GM19023 (cell line): ENCODE measurements at regions not wholly inside any gene's neighbourhood (a gene's known extent, or its start where the extent isn't known, plus 50 kb on each side); places are given as distances from the start of the nearest gene placed in this dataset.
"Not testable (repeated sequence)": the region's sequence is repeated elsewhere in the genome, so short reads cannot be mapped to it uniquely, and the experiment has no call there.

Experiments used
- ATAC-seq: cut with Tn5 transposase; IDR thresholded peaks from one replicate; pipeline ENCODE4 v1.9.1; 2021; ENCODE audit warnings: mild to moderate bottlenecking, moderate library complexity; ENCODE audit not compliant: unreplicated experiment

DNA sequence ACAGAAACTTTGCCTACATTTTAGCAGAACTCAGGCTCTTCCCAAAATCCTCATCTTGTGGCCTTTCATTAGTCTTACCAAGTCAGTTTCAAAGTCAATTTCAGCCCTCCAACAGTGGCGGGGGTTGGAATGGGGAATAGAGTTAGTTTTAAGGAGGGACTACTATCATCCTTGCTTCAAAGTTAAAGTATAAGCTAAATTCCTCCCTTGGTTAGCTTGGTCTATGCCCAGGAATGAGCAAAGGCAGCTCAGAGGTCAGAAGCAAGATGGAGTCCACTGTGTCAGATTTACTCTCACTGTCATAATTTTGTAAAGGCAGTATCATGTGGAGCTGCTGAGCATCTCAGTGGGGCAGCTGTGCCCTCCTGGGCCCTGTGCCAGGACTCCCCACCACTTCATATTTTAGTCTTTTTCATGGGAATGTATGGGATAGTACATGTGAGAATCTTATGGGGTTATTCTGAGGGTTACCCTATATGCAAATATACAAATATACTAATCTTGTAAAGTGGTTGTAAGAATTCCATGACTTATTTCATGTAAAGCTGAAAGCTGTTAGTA is 145.2 kb upstream of the MMADHC start:
- no peak for ATAC-seq

DNA sequence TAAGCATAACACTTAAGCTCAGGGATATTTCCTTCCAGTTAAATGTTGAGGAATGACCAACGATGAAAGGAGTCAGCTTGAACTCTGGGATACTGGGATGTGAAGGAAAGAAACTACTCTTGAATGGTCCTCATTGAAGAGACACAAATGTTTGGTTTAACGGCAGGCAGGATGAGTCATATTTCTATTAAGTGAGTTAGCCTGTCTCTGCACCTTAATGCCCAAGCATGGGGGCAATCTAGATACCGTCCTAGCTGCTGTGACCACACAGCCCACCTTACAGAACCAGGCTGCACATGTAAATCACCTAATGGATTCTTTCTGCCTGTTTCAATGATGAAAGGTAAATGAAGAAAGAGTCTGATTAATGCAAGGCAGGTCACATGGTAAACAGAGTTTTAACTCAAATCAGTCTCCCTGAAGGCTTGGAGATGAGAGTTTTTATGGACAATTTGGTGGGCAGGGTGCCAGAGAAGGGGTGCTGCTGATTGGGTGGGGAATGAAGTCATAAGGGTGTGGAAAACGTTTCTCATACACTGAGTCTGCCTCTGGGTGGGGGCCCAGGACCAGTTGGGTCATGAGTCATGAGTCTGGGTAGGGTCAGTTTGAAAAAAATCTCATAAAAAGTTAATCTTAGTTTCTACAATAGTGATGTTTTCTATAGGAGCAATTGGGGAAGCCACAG is 144.6 kb upstream of the MMADHC start:
- no peak for ATAC-seq

DNA sequence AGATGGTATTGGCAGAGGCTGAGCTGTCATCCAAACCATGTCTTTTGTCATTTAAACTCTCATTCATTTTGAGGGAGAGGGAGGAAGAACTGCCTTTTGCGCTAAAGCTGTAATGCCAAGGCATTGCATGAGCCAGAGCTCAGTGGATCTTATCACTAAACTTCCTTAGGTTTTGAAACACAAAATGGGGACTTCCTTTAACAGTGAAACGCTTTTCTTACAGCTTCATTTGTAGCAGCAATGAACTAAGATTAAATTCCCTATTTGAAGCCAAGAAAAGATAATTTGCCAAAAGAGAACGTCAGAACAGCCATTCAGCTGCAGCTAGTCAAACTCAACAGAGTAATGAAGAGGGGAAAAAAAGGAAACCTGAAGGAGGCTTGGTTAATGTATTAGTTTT is 143.5 kb upstream of the MMADHC start:
- no peak for ATAC-seq

DNA sequence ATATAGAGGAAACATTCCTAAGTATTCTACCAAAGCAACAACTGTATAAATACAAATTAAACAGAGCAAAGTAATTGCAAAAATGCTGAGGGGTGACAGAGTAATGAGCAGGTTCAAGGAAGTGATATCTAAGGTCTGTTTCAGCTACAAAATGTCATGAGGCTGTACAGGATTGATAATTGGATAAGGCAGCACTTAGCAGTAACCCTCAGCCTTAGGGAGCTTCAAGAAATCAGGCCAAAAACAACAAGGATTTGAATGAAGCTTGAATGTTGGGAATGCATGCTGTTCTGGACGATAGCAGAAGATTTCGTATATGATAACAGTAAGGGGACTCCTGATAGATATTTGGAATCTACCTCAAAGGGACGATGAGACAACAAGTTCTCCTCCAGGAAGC is 142.0 kb upstream of the MMADHC start:
- no peak for ATAC-seq

DNA sequence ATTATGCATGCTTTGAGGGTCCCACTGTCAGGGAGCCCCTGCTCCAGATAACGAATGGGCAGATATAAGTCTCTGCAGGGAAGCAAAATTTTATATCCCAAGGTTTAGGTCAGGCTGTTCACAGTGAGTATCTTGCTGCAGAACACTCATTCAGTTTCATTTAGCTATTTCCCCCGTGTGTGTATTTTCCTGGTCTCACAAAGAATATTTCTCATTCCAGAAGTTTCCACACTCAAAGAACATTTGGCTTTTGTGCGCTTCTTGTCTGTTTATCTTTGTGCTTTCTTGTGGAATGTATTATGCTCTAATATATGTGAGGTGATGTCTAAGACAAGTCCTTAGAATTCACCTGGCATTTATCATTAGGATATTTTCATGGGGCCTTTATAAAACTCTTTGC is 140.4 kb upstream of the MMADHC start:
- no peak for ATAC-seq

DNA sequence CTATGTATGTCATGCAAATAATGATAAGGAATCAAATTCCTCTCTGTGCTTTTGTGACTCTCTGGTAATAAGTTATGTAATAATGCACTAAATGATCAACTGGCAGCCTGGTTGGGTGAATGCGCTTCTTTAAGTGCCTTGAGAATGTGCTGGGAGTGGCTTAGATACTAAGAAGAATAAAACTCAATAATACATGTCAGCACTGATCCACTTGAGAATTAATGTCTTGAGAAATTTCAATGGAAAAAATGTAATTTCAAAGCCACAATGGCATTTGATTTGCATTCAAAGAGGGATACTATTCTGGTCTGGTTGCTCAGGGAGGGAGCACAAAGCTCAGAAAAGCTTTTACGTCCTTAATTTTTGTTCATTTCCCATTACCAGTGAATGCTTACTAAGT is 137.7 kb upstream of the MMADHC start:
- no peak for ATAC-seq

DNA sequence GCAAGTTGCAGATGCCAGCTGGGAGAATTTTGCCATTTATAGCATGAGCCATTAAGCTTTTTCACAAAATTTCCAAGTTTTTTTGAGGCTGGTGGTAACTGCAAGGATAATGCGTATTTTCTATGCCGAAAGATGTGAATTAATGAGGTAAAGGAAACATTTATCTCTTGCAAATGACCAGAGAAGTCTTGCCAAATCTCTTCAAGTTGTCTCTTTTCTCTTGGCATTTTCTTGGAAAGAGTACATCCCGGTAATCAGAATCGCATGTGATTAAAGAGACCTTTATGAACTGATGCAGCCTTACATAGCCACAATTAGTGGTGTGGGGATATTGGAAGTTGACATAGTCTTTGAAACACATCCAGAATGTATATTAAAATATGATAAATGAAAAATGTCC is 136.5 kb upstream of the MMADHC start:
- ATAC-seq, result no peak

DNA sequence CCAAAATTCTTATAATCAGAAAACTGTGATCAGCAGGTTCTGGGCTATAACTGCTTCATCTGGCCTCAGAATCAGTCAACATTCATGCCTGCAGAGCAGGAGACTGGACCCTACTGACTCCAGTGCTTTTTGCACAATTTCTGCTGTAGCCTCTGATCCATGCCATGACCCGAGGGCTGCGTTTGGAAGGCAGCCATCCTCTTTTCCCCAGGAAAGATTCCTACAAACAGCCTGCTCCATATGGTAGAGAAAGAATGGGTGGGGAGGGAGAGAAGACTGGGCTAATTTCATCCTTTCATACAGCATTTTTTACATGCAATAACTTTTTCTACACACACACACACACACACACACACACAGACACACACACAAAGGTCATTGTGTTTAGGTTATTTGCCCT is 133.0 kb upstream of the MMADHC start:
- no peak for ATAC-seq

DNA sequence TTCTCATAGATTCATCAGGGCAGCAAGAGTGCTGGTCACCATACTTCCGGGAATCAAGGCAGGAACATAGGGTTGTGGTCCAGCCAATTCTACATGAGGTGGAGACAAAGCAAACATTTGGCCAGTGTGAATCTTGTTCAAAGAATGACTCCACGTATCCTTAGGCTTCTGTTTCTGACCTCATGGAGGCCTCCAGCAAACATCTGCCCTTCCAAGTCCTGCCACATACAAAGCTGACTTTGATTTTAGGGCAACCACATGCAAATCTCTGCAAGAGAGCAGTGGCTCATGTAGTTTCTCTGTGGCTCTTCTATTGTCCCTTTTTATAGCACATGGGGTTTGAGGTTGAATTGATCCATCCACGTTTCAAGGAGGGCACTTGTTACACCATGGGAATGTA is 132.1 kb upstream of the MMADHC start:
- ATAC-seq, result no peak

DNA sequence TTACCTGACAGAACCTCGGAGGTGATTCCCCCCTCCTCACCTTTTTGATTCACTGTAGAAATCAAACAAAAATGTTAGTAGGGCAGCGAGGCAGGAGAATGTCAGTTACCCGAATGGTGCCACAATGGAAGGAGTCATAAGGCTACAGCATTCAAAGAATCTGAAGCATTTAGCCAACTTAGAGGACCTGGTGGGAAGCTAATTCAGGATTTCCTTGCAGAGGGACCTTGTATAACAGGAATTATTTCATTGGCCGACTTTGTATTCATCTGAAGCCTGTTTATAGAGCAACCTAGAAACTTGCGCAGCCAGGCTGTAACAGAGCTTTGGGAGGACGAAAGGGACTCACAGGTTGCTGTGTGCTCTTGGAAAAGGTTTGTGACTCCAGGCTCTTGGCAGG is 129.1 kb upstream of the MMADHC start:
- no peak for ATAC-seq

DNA sequence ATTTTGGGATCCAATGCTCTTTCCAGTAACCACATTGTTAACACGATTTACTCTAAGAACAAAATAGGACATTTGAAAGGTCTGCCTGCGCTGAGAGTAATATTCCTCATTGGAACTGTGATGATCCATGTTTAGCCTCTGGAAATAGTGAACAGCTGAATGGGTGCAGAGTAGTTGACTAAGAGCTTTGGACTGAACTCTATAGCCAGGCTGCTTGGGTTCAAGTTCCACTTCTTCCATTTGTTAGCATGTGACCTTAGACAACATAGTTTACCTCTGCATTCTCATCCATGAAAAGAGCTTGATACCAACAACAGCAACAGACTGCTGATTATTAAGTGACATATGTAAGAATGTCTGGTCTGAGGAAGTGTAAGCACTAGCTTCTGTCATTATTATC is 128.3 kb upstream of the MMADHC start:
- no peak for ATAC-seq

DNA sequence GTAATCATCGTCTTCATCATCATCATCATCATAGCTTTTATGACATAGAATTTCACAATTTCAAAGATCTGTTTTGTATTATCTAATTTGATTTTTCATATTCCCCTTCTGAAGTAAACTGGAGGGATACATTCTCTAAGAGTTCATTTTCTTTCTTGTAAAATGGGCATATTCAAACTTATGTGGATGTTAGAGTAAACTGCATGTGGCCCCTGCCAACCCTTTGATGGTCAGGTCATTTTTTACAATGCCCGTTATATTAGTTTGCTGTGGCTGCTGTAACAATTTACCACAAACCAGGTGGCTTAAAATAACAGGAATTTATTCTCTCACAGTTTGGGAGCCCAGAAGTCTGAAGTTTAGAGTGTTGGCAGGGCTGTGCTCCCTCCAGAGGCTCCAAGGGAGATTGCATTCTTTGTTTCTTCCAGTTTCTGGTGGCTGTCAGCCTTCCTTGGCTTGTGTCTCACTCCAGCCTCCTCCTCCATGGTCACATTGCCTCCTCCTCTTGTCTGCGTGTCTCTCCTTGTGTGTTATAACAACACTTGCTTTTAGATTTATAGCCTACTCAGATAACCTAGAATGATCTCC is 127.5 kb upstream of the MMADHC start:
- no peak for ATAC-seq

DNA sequence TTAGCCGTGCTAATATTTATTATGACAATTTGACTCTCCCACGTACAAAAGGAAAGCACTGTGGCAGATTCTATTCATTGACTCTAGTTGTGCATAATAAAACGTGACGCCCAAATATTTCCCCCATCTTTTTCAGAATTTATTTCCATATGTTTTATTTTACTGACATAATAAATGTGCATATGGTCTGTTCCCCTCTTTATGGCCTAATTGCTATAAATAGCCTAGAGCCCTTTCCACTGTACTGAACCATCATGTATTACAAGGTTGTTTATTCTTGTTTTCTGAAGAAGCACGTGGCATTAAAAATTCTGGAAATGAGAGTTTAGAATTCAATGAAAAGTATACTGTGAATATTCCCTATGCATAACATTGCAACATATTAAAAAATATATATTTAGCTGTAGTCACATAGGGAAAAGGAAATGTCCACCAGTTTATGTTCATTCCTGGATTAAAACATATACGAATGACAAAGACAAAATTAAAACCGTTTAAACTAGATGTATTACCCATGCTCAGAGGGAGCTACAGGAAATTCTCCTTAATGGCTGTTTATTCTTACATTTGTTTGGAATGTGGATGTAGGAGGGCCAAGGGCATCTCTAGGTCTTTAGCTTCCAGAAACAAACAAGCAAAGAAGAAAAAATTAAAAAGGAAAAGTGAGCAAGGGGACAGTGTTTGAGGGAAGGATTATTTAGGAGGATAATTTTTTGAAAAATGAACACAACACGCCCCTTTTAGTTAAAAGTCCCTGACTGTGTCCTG is 122.1 kb upstream of the MMADHC start:
- no peak for ATAC-seq

DNA sequence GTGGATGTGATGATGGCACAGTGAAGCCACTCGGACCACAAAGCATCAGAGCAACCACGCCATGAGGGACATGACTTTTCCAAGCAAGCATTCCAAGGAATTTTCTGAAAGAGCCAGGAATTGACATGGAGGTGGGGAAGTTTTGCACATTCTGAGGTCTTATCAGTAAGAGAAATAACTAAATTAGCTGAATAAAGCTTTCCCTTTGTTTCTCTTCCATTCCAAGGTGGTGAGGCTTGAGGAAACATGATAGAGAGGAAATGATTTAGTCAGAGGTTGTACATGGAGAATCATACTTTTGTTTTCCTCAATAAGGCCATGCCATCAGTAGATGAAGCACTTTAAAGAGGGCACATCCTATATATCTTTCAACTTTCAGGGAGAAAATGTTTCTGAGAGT is 115.7 kb upstream of the MMADHC start:
- ATAC-seq, result no peak

DNA sequence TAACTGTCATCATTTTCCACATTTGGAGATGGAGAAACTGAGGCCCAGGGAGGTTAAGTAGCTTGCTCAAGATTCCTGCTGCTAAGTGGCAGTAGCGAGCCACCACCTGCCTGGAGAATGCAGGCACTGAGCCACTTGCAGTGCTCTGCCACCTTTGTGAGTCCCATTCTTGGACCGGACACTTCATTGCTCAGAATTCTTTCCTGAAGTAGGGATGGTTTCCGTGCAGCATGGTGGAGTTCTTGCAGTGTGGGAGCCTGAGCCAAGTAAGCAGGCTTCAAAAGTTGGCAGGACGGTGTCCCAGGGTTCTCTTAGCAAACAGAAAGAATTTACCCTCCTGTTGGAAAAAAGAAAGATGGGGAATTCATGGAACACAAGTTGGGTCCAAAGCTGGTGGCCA is 115.0 kb upstream of the MMADHC start:
- ATAC-seq, result no peak

DNA sequence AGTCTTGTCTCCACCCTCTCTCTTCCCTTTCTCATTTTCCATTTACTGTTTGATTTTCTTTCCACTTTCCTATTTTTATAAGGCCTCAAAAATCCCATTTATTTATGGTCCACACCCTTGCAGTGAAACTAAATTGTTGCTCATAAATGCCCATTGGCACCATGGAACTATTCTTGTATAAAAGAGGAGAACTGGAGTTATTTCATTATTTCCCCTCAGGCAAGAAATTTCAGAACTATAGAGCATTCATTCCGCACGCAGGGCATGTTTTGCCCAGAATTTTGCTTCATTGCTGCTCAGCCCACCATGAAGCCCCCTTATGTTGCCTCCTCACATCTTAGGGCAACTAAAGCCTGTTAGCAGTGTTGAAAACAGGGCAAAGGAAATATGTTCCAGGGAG is 113.7 kb upstream of the MMADHC start:
- ATAC-seq, result no peak

DNA sequence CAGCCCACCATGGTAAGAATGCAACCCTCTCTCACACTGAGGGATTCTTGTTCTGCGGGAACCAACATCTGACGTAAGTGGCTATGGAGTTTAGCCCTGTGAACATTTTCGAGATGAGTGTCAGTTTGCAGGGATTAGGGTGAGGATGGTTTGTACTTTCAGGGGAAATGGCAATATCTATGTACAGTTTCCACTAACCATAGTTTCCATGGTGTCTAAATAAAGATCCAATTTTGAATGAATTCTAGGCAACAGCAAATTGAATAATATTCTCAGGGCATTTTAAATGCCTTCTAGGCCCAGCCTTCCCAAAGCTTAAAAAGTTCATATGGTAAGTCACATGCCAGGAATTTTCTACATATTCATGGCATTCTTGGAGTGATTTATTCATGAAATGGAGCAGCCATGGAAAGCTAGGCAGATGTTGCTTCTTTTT is 105.4 kb upstream of the MMADHC start:
- ATAC-seq, result no peak

DNA sequence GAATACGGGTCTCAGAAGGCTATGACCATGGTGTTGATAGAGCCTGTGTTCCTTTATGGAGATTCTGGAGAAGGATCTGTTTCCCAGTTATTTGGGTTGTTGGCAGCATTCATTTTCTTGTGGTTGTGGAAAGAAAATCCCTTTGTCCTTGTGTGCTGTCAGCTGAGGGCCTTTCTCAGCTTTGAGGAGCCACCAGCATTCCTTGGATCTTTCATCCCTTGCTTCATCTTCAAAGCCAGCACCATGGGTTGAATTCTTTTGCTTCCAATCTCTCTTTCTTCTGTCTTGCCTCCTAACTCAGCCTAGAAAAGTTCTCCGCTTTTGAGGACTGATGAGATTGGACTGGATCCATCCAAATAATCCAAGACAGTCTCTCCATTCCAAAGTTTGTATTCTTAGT is 103.2 kb upstream of the MMADHC start:
- ATAC-seq, result no peak

DNA sequence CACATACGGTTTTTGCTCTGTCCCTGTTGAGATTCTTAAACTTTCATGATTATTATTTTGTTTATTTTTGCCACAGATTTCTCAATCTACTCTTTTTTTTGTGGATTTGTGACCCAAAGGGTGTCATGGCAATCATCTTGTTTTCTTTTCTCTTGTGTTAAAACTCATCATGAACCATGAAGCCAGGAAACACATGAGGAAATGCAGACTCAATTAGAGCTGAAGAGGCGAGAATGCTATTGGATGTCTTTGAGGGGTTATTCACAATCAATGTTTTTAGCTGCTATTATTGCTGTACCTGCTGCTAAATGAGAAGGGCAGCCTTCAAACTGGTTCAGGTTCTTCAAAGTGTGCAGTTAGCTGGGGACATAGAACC is 99.5 kb upstream of the MMADHC start:
- no peak for ATAC-seq

DNA sequence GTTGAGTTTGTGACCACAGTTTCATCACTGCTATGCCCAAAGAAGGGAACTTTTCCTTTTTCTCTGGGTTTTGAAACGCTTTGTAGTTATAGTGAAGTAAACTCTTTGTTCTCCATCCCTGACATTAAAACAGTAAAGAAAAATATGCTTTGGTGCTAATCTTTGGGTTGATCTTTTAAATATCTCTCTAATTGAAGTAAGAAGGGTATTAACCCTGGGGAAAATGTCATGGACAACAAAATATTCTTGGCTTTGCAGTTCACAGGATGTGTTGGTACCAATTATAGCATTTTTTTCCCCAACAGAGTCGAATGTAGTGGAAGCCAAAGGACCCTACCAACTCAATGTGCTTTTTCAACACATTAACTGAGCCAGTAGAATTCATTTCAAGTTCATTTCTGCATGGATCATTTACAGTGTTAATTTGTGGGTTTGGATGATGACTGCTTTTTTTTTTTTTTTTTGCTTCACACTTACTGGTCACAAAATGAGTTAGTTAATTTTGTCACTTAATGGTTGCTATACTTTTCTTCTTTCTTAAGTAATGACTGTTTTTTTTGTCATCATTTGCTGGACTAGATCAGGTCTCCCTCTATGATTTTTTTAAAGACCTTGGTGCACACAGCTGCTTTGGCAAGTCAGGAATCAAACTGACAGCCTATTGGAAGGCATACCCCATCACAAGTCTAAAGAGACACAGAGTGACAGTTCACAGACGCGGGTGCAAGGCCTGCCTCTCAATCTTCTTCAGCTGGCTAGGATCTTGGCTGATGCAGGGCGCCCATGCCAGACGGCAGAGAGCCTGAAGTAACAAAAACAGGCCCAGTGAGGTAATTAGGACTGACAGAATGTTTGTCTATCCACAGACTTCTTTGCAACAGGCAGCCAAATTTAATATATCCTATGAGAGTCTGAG is 98.8 kb upstream of the MMADHC start:
- no peak for ATAC-seq

DNA sequence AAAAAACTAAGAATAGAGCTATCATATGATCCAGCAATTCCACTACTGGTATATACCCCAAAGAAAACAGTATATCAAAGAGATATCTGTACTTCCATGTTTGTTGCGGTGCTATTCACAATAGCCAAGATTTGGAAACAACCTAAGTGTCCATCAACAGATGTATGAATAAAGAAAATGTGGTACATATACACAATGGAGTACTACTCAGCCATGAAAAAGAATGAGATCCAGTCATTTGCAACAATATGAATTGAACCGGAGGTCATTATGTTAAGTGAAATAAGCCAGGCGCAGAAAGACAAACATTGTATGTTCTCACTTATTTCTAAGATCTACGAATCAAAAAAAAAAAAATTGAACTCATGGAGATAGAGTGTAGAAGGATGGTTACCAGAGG is 97.8 kb upstream of the MMADHC start:
- not testable (repeated sequence) for ATAC-seq
